Muscle of leg (tissue), 3 donors: ENCODE measurements at regions not wholly inside any gene's neighbourhood (a gene's known extent, or its start where the extent isn't known, plus 50 kb on each side); places are given as distances from the start of the nearest gene placed in this dataset.

Experiments used
- DNase-seq: peaks from one replicate; pipeline ENCODE4 v3.0.0; 2013
- H3K27ac ChIP-seq: one replicate; pipeline ENCODE4 v1.5.1; 2013; ENCODE audit warnings: mild to moderate bottlenecking, low read length, control low read depth
- H3K27me3 ChIP-seq: one replicate; pipeline ENCODE4 v1.6.1; 2013; ENCODE audit warnings: low read length; ENCODE audit not compliant: control insufficient read depth, insufficient read depth
- H3K36me3 ChIP-seq: one replicate; pipeline ENCODE4 v1.6.1; 2013; ENCODE audit warnings: low read length; ENCODE audit not compliant: control insufficient read depth, insufficient read depth
- H3K4me1 ChIP-seq: one replicate; pipeline ENCODE4 v1.6.1; 2013; ENCODE audit warnings: low read length; ENCODE audit not compliant: control insufficient read depth, insufficient read depth
- H3K4me3 ChIP-seq: one replicate; pipeline ENCODE4 v1.5.1; 2013; ENCODE audit warnings: low read length, control low read depth
- H3K9me3 ChIP-seq: replicated peaks from 2 replicates; pipeline ENCODE4 v1.6.1; 2013; ENCODE audit warnings: low read depth, low read length; ENCODE audit not compliant: control insufficient read depth
- WGBS: methylation state at CpG from one replicate; pipeline ENCODE4 v1.1.5; 2013; ENCODE audit warnings: missing lambda C conversion rate; ENCODE audit not compliant: insufficient coverage; 5-methylcytosine and 5-hydroxymethylcytosine counted together

- H3K4me1 ChIP-seq: peaks cover 20% of the 10 kb centered on the region
- WGBS: 52% methylated on average over 2 of the region's 4 CpGs
- H3K4me3 ChIP-seq: no peak overlapping the region
- peaks cover 3% of the 10 kb centered on the region for H3K27me3 ChIP-seq
- DNase-seq: no peak
- no peaks in the 10 kb centered on the region for H3K9me3 ChIP-seq
- no peaks in the 10 kb centered on the region for H3K36me3 ChIP-seq
- H3K27ac ChIP-seq: no peak overlapping the region
Observed at GRCh38 chr22:22076932-22077703, 94.5 kb upstream of the TOP3B start.

GRCh38 chr22:22076361-22076760, 93.8 kb upstream of the TOP3B start:
- no peak for DNase-seq
- H3K9me3 ChIP-seq: no peaks in the 10 kb centered on the region
- no peak overlapping the region for H3K27ac ChIP-seq
- H3K4me3 ChIP-seq: no peak overlapping the region
- peaks cover 2% of the 10 kb centered on the region for H3K27me3 ChIP-seq
- no peaks in the 10 kb centered on the region for H3K36me3 ChIP-seq
- peaks cover 20% of the 10 kb centered on the region for H3K4me1 ChIP-seq

GRCh38 chr22:22075382-22076163, 93.0 kb upstream of the TOP3B start:
- H3K27me3 ChIP-seq: peaks cover 2% of the 10 kb centered on the region

GRCh38 chr22:22074634-22075381, 92.2 kb upstream of the TOP3B start:
- Histone ChIP-seq H3K9me3 (no peaks in the 10 kb centered on the region), H3K27me3 (peaks cover 5% of the 10 kb centered on the region), H3K27ac (no peak overlapping the region), H3K36me3 (no peaks in the 10 kb centered on the region), H3K4me1 (peaks cover 12% of the 10 kb centered on the region), H3K4me3 (no peak overlapping the region)
- WGBS: 0% methylated on average over 1 of the region's 1 CpG
- DNase-seq: peak; percentile 14

More at GRCh38 chr22:22075382-22076163, 93.0 kb upstream of the TOP3B start:
- Histone ChIP-seq H3K4me1 (peaks cover 19% of the 10 kb centered on the region), H3K9me3 (no peaks in the 10 kb centered on the region), H3K27ac (no peak overlapping the region), H3K36me3 (no peaks in the 10 kb centered on the region), H3K4me3 (no peak overlapping the region)
- 75% methylated on average over 7 of the region's 12 CpGs for WGBS
- no peak for DNase-seq

- Histone ChIP-seq H3K36me3 (no peaks in the 10 kb centered on the region), H3K4me1 (peaks cover 10% of the 10 kb centered on the region), H3K27ac (no peak overlapping the region), H3K9me3 (no peaks in the 10 kb centered on the region), H3K27me3 (peaks cover 8% of the 10 kb centered on the region), H3K4me3 (no peak overlapping the region)
- DNase-seq: no peak
- 45% methylated on average over 3 of the region's 5 CpGs for WGBS
Observed at GRCh38 chr22:22073769-22074561, 91.4 kb upstream of the TOP3B start.

GRCh38 chr22:22072169-22072836, 89.7 kb upstream of the TOP3B start:
- H3K9me3 ChIP-seq: no peaks in the 10 kb centered on the region
- peaks cover 11% of the 10 kb centered on the region for H3K27me3 ChIP-seq
- WGBS: no CpG with 5 or more reads among the region's 2 CpGs
- no peak overlapping the region for H3K4me3 ChIP-seq
- no peak for DNase-seq
- H3K4me1 ChIP-seq: peaks cover 10% of the 10 kb centered on the region
- H3K36me3 ChIP-seq: no peaks in the 10 kb centered on the region
- no peak overlapping the region for H3K27ac ChIP-seq

GRCh38 chr22:22071455-22071854, 88.9 kb upstream of the TOP3B start:
- no peaks in the 10 kb centered on the region for H3K9me3 ChIP-seq
- WGBS: 77% methylated on average over 2 of the region's 2 CpGs
- H3K27me3 ChIP-seq: peaks cover 11% of the 10 kb centered on the region
- H3K36me3 ChIP-seq: no peaks in the 10 kb centered on the region
- DNase-seq: no peak
- H3K4me1 ChIP-seq: peaks cover 10% of the 10 kb centered on the region
- H3K4me3 ChIP-seq: no peak overlapping the region
- no peak overlapping the region for H3K27ac ChIP-seq

- H3K36me3 ChIP-seq: no peaks in the 10 kb centered on the region
- H3K4me3 ChIP-seq: no peak overlapping the region
- WGBS: no CpG with 5 or more reads among the region's 2 CpGs
- H3K27me3 ChIP-seq: peaks cover 11% of the 10 kb centered on the region
- H3K9me3 ChIP-seq: no peaks in the 10 kb centered on the region
- H3K4me1 ChIP-seq: peaks cover 8% of the 10 kb centered on the region
- no peak for DNase-seq
- H3K27ac ChIP-seq: no peak overlapping the region
Observed at GRCh38 chr22:22070371-22070824, 87.8 kb upstream of the TOP3B start.
